CD4-positive, alpha-beta T cell treated with Interleukin-21 for 1 hour (primary cell): ENCODE measurements at regions not wholly inside any gene's neighbourhood (a gene's known extent, or its start where the extent isn't known, plus 50 kb on each side); places are given as distances from the start of the nearest gene placed in this dataset.

Experiments used
- DNase-seq: peaks from one replicate; pipeline ENCODE4 v3.0.0-alpha.2; 2020

DNA sequence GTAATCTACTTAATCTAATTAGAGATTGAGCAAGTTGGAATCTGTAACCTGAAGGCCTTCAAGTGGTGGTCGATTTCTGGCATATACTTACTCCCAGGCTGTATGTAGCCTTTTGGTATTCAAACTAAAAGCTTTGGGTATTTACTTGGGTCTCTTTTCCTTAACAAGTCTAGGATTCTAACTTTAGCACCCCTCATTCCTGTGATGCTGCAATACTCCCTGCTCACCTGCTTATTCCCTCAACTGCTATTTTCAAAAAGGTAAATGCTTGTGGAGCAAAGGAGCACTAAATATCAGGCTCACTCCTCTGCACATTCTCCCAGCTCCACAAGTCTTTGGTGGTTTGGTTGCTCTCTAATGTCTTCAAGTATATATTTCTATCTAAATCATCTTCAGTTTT lies 68.0 kb upstream of the CYYR1 start:
- DNase-seq = no peak

DNA sequence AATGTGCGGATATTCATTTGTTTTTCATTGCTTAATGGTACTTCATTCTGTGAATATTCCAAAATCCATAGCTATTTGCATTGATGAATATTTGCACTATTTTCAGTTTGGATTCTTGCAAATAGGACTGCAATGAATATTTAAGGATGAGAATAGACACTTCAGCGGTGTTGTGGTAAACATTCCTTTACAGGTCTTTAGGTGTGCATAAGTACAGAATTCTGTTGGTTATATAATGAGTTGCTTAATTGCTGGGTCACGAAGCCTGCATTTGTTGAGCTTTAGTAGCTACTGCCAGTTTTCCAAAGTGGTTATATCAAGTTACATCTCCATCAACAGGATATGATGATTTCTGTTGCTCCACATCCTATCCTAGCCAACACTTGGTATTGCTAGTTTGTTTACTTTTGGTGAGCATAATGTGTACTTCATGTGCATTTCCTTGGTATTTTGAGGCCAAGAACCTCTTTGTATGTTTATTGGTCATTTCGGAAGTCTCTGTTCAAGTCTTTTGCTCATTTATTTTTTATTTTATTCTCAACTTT lies 64.2 kb upstream of the CYYR1 start:
- DNase-seq = no peak

- DNase-seq = no peak
These were observed 62.6 kb upstream of the CYYR1 start for GRCh38 chr21:26635681-26636080.

GRCh38 chr21:26632691-26633090 lies 59.6 kb upstream of the CYYR1 start:
- DNase-seq = no peak

DNA sequence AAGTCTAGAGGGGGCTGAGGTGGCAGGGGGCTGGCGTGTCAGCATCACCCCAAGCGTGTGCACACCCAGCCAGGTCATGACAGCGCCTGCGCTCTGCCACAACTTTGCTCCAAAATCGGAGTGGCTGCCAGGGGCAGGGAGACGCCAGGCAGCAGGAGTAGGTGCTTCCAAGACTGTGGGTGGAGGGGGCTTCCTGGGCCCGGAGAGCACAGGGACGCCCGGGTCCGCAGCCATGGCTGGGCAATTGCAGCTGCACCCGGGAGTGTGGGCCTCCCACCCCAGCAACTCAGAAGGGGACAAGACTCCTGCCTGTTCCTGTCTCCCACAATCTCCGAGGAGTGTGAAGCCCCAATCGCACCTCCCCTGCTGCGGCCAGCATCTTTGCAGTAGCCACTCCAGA lies 53.1 kb upstream of the CYYR1 start:
- DNase-seq = no peak

DNA sequence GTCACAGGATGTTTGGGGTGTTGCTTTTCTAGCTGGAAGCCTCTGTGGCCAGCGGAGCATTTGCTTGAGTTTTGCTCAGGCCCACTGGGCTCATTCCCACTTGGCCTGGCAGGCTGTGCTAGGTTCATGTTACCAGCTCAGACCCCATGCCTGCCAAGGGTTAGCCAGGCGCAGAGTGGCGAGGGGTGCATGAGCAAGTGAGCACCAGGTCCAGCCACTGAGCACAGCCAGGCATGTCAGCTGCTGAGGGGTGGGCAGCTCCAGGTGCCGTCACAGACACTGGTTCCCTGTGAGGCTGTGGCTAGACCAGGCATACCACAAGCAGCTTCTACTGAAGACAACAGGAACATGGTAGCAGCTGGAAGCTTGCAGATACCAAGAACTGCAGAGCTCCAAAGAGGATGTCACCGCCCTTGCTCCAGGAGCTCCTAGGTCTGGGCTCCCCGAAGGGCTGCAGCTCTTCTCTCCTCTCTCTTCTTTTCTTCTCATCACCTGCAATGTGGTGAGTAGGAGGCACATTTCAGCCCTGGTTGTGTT lies 52.0 kb upstream of the CYYR1 start:
- no peak for DNase-seq
